ENCODE measurements at regions not wholly inside any gene's neighbourhood (a gene's known extent, or its start where the extent isn't known, plus 50 kb on each side); places are given as distances from the start of the nearest gene placed in this dataset.

DNA sequence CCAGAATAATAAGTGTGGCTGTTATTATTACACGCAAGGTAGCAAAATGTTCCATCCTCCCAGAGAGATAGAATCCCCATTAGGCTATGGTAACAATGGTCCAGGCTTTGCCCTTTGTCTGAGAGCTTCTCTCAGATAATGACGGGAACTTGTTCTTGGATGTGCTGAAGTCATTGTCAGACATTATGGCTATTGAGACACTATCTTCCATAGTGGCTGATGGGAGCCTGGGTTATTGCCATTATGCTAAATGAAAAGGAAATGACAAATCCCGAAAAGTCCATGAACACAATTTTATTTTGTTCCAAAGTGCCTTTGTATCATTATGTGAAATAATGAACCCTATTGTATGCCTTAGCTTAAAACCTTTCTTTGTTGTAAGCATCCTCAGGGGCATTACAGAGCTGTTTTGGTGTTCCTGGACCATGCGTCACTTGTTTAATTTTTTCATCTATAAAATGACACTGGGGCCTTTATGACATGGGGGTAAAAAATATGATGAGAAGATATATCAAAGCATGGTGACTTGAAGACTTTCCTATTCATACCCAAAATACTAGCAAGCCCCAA lies 218.5 kb downstream of the KCNS3 start:
- no peak overlapping the region for H3K4me3 ChIP-seq (ENCODE audit: low read depth, poor library complexity, severe bottlenecking)
- WGBS, 2 donors: 86 to 87% methylated on average over 4 of the region's 4 CpGs
- DNase-seq (ENCODE audit: low spot score in 2 of 2): no peak
- TF ChIP-seq CTCF (IDR thresholded peaks at IDR 0.05): no peak
- TF ChIP-seq POLR2A (IDR thresholded peaks at IDR 0.05): no peak
- intact Hi-C loops (cut with DNase I; ENCODE audit: low total_unique reads): no loop called here

- no peak overlapping the region for H3K4me3 ChIP-seq (ENCODE audit: low read depth, poor library complexity, severe bottlenecking)
- DNase-seq (ENCODE audit: low spot score in 2 of 2): no peak
- intact Hi-C loops (cut with DNase I; ENCODE audit: low total_unique reads): no loop called here
- WGBS, 2 donors: 31 to 43% methylated on average over 2 of the region's 2 CpGs
- TF ChIP-seq POLR2A (IDR thresholded peaks at IDR 0.05) (no peak), CTCF (IDR thresholded peaks at IDR 0.05) (no peak)
Measured at GRCh38 chr2:18094277-18094676, 215.8 kb downstream of the KCNS3 start.

GRCh38 chr2:18093196-18093595 lies 214.7 kb downstream of the KCNS3 start:
- H3K4me3 ChIP-seq (ENCODE audit: low read depth, poor library complexity, severe bottlenecking): no peak overlapping the region
- TF ChIP-seq POLR2A (IDR thresholded peaks at IDR 0.05) (no peak), CTCF (IDR thresholded peaks at IDR 0.05) (no peak)

DNA sequence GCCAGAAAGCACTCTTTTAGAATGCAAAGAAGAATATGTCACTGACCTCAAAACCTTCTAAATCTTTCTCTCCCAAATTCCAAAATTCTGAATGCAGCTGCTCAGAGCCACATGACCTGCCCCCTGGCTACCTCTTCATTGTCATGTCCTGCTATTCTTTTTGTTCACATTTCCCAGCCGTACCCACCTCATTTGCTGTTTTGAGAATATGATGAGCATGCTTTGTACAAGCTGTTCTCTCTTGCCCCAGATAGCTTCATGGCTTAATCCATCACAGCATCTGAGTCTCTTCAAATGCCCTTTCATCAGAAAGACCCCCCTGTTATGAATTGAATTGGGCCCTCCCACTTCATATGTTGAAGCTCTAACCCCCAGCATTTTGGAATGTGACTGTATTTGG lies 214.3 kb downstream of the KCNS3 start:
- 64 to 74% methylated on average over 1 of the region's 1 CpG for WGBS, 2 donors
- no peak overlapping the region for H3K4me3 ChIP-seq (ENCODE audit: low read depth, poor library complexity, severe bottlenecking)
- TF ChIP-seq CTCF (IDR thresholded peaks at IDR 0.05) (no peak), POLR2A (IDR thresholded peaks at IDR 0.05) (no peak)
- DNase-seq (ENCODE audit: low spot score in 2 of 2): no peak
- intact Hi-C loops (cut with DNase I; ENCODE audit: low total_unique reads): no loop called here

More at GRCh38 chr2:18093196-18093595, 214.7 kb downstream of the KCNS3 start:
- intact Hi-C loops (cut with DNase I; ENCODE audit: low total_unique reads): no loop called here
- no peak for DNase-seq (ENCODE audit: low spot score in 2 of 2)
- 87 to 94% methylated on average over 3 of the region's 3 CpGs for WGBS, 2 donors

- TF ChIP-seq CTCF (IDR thresholded peaks at IDR 0.05): no peak
- no peak for TF ChIP-seq POLR2A (IDR thresholded peaks at IDR 0.05)
- H3K4me3 ChIP-seq (ENCODE audit: low read depth, poor library complexity, severe bottlenecking): no peak overlapping the region
- intact Hi-C loops (cut with DNase I; ENCODE audit: low total_unique reads): no loop called here
Measured at GRCh38 chr2:18085593-18085992, 207.1 kb downstream of the KCNS3 start.

GRCh38 chr2:18084376-18084775 lies 205.9 kb downstream of the KCNS3 start:
- intact Hi-C loops (cut with DNase I; ENCODE audit: low total_unique reads): no loop called here
- TF ChIP-seq POLR2A (IDR thresholded peaks at IDR 0.05) (no peak), CTCF (IDR thresholded peaks at IDR 0.05) (no peak)
- H3K4me3 ChIP-seq (ENCODE audit: low read depth, poor library complexity, severe bottlenecking): no peak overlapping the region
- DNase-seq (ENCODE audit: low spot score in 2 of 2): no peak
- 55 to 56% methylated on average over 3 of the region's 3 CpGs for WGBS, 2 donors

More at GRCh38 chr2:18085593-18085992, 207.1 kb downstream of the KCNS3 start:
- DNase-seq (ENCODE audit: low spot score in 2 of 2): no peak
